ENCODE measurements at regions not wholly inside any gene's neighbourhood (a gene's known extent, or its start where the extent isn't known, plus 50 kb on each side); places are given as distances from the start of the nearest gene placed in this dataset.

- no peak overlapping the region for H3K4me3 ChIP-seq
- ATAC-seq (no peak), DNase-seq (no peak)
- TF ChIP-seq, protein P1, sequence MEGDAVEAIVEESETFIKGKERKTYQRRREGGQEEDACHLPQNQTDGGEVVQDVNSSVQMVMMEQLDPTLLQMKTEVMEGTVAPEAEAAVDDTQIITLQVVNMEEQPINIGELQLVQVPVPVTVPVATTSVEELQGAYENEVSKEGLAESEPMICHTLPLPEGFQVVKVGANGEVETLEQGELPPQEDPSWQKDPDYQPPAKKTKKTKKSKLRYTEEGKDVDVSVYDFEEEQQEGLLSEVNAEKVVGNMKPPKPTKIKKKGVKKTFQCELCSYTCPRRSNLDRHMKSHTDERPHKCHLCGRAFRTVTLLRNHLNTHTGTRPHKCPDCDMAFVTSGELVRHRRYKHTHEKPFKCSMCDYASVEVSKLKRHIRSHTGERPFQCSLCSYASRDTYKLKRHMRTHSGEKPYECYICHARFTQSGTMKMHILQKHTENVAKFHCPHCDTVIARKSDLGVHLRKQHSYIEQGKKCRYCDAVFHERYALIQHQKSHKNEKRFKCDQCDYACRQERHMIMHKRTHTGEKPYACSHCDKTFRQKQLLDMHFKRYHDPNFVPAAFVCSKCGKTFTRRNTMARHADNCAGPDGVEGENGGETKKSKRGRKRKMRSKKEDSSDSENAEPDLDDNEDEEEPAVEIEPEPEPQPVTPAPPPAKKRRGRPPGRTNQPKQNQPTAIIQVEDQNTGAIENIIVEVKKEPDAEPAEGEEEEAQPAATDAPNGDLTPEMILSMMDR (IDR thresholded peaks at IDR 0.05): no peak
- peaks cover 6 to 53% (median 23%) of the 10 kb centered on the region in 9 donors for H3K4me1 ChIP-seq
- H3K9me3 ChIP-seq: no peaks in the 10 kb centered on the region
- no peaks in the 10 kb centered on the region for H3K27me3 ChIP-seq
- WGBS, 2 donors: 95 to 98% methylated on average over 5 of the region's 5 CpGs
- no peaks in the 10 kb centered on the region for H3K36me3 ChIP-seq
- no peak overlapping the region for H3K27ac ChIP-seq
- intact Hi-C loops (cut with DNase I): loop anchor here in 1 of 10 donors (5.0 kb wide), 1 partner anchor 254 kb away; no protein-coding TSS in a partner anchor
These were observed 51.5 kb upstream of the DDR1 start for GRCh38 chr6:30832864-30833263.

DNA sequence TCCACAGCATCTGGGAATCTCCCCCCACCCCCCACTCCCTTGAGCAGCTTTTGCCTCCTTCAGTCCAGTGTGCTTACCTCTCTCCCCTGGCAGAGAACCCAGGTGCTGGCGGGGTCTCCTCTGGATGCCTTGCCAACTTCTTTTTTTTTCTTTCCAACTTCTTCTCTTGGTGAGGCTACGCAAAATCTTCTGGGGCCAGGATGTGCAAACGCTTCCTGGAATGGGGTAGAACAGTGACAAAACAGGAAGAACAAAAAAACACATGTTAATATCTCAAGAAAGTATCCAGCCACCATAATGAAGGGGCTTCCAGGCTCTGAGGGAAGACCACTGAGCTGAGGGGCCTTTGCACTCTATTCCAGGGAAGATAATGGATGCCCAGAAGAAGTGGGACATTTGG is 53.9 kb upstream of the DDR1 start:
- peaks cover 3 to 52% (median 15%) of the 10 kb centered on the region in 9 donors for H3K4me1 ChIP-seq
- intact Hi-C loops (cut with DNase I): loop anchor here in 1 of 10 donors (5.0 kb wide), 1 partner anchor 257 kb away; no protein-coding TSS in a partner anchor
- 39 to 59% methylated on average over 3 of the region's 3 CpGs for WGBS, 2 donors
- H3K4me3 ChIP-seq: peak overlapping the region in 1 of 10 donors; percentile 41
- no peaks in the 10 kb centered on the region for H3K9me3 ChIP-seq
- no peaks in the 10 kb centered on the region for H3K27me3 ChIP-seq
- ATAC-seq (no peak), DNase-seq (no peak)
- TF ChIP-seq, protein P1 (IDR thresholded peaks at IDR 0.05): no peak
- H3K36me3 ChIP-seq: no peaks in the 10 kb centered on the region
- peak overlapping the region in 2 of 10 donors; percentile 78 to 87 for H3K27ac ChIP-seq

DNA sequence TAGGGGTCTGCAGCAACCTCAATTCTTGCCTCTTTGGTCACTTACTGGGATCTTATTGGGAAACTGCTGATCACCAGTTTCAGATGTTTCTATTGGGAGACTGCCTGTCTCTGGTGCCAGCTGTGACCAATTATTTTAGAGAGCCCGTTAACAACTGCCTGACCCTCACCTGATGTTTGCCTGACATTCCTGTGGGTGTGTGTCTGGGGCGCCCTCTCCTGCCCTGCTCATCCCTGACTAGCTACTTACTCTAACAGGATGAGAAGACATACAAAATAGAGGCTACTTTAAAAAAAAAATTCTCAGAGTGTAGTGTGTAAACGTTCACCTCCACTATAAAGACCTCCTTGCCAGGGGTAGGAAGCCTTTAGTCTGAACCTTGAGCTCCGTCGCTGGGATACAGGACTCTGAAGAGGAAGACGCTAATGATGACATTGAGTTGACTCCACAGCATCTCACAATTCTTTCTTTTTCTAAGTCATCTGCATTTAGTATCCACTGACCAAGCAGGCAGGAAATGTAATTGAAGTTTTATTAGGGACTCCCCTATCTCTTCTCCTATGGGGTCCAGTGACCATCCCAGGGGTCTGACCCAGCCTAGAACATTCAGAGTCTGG is 54.6 kb upstream of the DDR1 start:
- no peaks in the 10 kb centered on the region for H3K27me3 ChIP-seq
- no peaks in the 10 kb centered on the region for H3K36me3 ChIP-seq
- TF ChIP-seq, protein P1 (IDR thresholded peaks at IDR 0.05): no peak
- DNase-seq: no peak
- peak overlapping the region in 5 of 10 donors; percentile 70 to 91 (median 81) for H3K27ac ChIP-seq
- H3K4me1 ChIP-seq: peaks cover 3 to 50% (median 15%) of the 10 kb centered on the region in 9 donors
- no peak for ATAC-seq
- intact Hi-C loops (cut with DNase I): loop anchor here (2.0 to 10.0 kb wide), 12 partner anchors 45 to 258 kb away; partner anchors contain the start of genes DDR1 (in 1 of the 10), FLOT1 (in 1 of the 10) and IER3 (in 1 of the 10)
- H3K4me3 ChIP-seq: peak overlapping the region in 1 of 10 donors; percentile 41
- WGBS, 2 donors: 88 to 89% methylated on average over 6 of the region's 6 CpGs
- H3K9me3 ChIP-seq: no peaks in the 10 kb centered on the region

- Histone ChIP-seq H3K4me3 (peak overlapping the region in 1 of 10 donors; percentile 41), H3K9me3 (no peaks in the 10 kb centered on the region), H3K4me1 (peaks cover 3 to 46% (median 15%) of the 10 kb centered on the region in 9 donors), H3K27ac (peak overlapping the region in 8 of 10 donors; percentile 49 to 91 (median 80)), H3K27me3 (no peaks in the 10 kb centered on the region), H3K36me3 (no peaks in the 10 kb centered on the region)
- TF ChIP-seq, protein P1 (IDR thresholded peaks at IDR 0.05): no peak
- 95 to 97% methylated on average over 4 of the region's 4 CpGs for whole genome bisulfite sequencing, 2 donors
- intact Hi-C loops (cut with DNase I): loop anchor here (2.0 to 10.0 kb wide), 12 partner anchors 46 to 258 kb away; partner anchors contain the start of genes DDR1 (in 1 of the 10), FLOT1 (in 1 of the 10) and IER3 (in 1 of the 10)
- peak in 3 of 8 donors; percentile 2 to 11 (median 7) for ATAC-seq
- DNase-seq: no peak
These were observed 55.3 kb upstream of the DDR1 start for GRCh38 chr6:30829033-30829432.

Measured in heart right ventricle (tissue), 16 donors.